H1 (cell line): ENCODE measurements at regions not wholly inside any gene's neighbourhood (a gene's known extent, or its start where the extent isn't known, plus 50 kb on each side); places are given as distances from the start of the nearest gene placed in this dataset.
A peak's percentile ranks its signal among the peaks of the same experiment; 100 is the strongest.

Source experiments
- BRCA1 ChIP-seq: IDR thresholded peaks from 2 replicates; pipeline ENCODE4 v1.6.1; 2012; ENCODE audit warnings: low read depth, low read length, improper control_type of control experiment
- CHD7 ChIP-seq: fragments of 300-600 bp; sonication (generic); IDR thresholded peaks from 2 replicates; pipeline ENCODE4 v1.7.1; 2012; ENCODE audit warnings: low read length, moderate library complexity, mild to moderate bottlenecking, inconsistent platforms; ENCODE audit not compliant: insufficient replicate concordance

- TF ChIP-seq CHD7 (no peak), BRCA1 (peak; percentile 39; the same call in 1 of the 2 replicates)
These were observed 50.7 kb upstream of the BHLHE23 start (continued) for GRCh38 chr20:63057171-63058117.
